Breast epithelium (tissue), 3 donors: ENCODE measurements at regions not wholly inside any gene's neighbourhood (a gene's known extent, or its start where the extent isn't known, plus 50 kb on each side); places are given as distances from the start of the nearest gene placed in this dataset.

Source experiments
- POLR2A ChIP-seq: fragments of 450-650 bp; IDR thresholded peaks from one replicate; pipeline ENCODE4 v1.6.1; 2016; ENCODE audit warnings: antibody characterized with exemption, mild to moderate bottlenecking, moderate library complexity
- POLR2AphosphoS5 ChIP-seq, 3 donors: sonication (generic); formaldehyde crosslinking; IDR thresholded peaks; one replicate each; pipeline ENCODE4 v1.6.1; 2017; ENCODE audit warnings: antibody characterized with exemption in 3 of 3
- TF ChIP-seq, protein P1 (sequence below), 3 donors: fragments of 450-650 bp; IDR thresholded peaks; one replicate each; pipeline ENCODE4 v1.5.1; 2016 to 2017; ENCODE audit warnings: antibody characterized with exemption in 3 of 3, mild to moderate bottlenecking in 3 of 3, moderate library complexity in 3 of 3

DNA sequence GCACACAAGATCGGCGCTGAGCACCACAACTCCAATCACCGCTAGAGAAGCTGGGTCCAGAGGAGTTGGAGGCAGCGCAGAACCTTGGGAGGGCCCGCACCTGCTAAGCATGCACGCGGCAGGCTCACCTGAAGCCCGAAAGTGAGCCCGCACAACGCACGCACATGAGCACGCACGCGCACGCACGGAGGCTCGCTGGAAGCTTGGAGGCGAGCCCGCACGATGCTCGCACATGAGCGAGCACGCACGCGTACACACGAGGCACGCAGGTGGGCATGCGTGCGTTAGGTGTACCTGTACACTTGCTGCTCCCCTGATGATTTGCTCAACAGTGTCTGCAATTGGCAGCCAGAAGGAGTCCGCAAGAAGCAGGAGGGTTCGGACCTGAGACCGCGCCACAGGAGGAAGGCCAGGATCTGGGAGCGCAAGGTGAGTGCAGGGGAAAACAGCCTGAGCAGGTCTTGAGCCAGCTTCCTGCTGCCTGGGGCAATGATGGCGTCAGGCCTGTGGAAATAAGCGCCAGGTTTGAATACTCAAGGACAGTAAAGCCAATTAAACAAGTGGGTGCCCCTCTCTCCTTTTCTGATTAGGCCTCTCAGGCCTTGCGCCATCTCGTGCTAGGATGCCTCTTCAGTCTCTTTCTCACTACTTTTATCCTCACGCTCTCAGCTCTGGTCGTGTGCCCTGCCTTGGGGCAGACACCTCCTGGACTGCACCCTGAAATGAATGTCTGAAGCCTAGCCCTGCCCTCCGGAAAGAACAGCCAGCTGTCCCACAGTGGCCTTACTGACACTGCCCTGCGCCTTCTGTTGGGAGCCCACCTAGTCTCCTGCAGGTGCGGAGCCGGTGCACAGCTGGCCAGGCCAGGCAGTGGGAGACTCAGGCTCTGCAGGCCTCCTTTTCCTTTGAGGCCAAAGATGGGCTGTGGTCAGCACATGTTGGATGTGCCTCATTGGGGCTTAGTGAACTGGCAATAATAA, 340.4 kb downstream of the CDC5L start:
- TF ChIP-seq, protein P1, sequence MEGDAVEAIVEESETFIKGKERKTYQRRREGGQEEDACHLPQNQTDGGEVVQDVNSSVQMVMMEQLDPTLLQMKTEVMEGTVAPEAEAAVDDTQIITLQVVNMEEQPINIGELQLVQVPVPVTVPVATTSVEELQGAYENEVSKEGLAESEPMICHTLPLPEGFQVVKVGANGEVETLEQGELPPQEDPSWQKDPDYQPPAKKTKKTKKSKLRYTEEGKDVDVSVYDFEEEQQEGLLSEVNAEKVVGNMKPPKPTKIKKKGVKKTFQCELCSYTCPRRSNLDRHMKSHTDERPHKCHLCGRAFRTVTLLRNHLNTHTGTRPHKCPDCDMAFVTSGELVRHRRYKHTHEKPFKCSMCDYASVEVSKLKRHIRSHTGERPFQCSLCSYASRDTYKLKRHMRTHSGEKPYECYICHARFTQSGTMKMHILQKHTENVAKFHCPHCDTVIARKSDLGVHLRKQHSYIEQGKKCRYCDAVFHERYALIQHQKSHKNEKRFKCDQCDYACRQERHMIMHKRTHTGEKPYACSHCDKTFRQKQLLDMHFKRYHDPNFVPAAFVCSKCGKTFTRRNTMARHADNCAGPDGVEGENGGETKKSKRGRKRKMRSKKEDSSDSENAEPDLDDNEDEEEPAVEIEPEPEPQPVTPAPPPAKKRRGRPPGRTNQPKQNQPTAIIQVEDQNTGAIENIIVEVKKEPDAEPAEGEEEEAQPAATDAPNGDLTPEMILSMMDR (IDR thresholded peaks at IDR 0.05) = no peak
- TF ChIP-seq POLR2A (no peak), POLR2AphosphoS5 (IDR thresholded peaks at IDR 0.05) (no peak)
